Epithelial cell of prostate (primary cell): ENCODE measurements at regions not wholly inside any gene's neighbourhood (a gene's known extent, or its start where the extent isn't known, plus 50 kb on each side); places are given as distances from the start of the nearest gene placed in this dataset.
"Not testable (repeated sequence)": the region's sequence is repeated elsewhere in the genome, so short reads cannot be mapped to it uniquely, and the experiment has no call there.

ENCODE experiments used
- DNase-seq: peaks from one replicate; pipeline ENCODE4 v3.0.0-alpha.2; 2011; ENCODE audit warnings: low read depth, low spot score
- H3K27ac ChIP-seq: fragments of 450-650 bp; 2 replicates; pipeline ENCODE4 v1.5.1; 2017; ENCODE audit warnings: mild to moderate bottlenecking

DNA sequence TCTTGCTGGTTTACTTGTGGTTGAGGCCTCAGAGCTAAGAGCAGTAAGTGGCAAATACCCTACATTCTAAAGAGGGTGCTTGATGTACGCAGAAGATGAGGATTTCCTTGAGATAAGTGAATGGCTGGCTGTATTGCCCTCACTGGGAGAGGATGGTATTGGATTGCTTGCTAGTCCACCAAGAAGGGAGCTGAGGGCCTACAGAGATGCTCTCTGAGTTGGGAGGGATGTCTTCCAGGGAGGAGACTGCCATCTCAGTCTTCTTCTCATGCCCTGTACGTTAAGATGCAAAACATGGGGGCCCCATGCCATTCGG is 669.1 kb downstream of the UTRN start:
- no peak for DNase-seq

DNA sequence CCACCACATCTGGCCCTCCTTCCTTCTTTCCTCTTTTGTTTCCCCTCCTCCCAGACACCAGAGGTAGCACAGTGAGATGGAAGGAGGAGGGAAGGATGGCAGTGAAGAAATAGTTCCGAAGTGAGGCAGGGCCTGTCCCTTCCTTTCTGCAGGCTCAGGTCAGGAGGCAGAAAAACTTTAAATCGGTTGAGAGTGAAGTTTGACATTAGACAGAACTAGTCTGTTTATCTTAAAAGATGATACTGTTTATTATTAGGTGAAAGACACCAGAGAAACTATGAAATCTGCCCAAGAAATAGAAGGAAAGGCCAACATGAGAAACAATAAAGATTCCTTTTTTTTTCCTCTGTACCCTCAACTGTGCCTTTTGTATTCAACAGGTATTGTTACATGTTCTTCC is 670.3 kb downstream of the UTRN start:
- H3K27ac ChIP-seq, result no peak overlapping the region
- no peak for DNase-seq

More for the DNA sequence above, 669.1 kb downstream of the UTRN start:
- H3K27ac ChIP-seq, result peak overlapping the region; percentile 23

DNA sequence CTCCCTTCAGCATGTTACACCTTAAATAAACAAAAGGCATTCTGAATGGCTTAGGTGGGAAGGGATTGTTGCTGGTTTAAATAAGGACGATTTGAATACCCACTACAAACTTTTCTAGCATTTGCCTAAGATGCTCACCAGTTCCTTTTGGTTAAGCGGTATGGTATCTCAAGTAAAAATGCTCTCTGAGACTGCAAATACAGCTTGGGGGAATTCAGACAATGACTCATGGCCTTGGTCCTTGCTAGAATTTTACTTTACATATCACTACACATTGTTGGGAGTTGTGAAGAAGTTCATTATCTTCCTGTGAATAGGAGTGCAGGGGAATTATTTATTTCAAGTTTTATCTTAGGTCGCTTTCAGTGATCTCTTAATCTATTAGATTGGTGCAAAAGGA is 670.7 kb downstream of the UTRN start:
- DNase-seq, result no peak
- no peak overlapping the region for H3K27ac ChIP-seq

DNA sequence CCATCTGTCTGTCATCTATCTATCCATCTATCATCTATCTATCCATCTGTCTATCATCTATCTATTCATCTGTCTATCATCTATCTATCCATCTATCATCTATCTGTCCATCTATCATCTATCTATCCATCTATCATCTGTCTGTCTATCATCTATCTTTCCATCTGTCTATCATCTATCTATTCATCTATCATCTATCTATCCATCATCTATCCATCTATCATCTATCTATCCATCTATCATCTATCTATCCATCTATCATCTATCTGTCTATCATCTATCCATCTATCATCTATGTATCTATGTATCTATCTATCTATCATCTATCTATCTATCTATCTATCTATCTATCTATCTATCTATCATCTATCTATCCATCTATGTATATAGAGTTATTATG is 671.6 kb downstream of the UTRN start:
- not testable (repeated sequence) for DNase-seq

DNA sequence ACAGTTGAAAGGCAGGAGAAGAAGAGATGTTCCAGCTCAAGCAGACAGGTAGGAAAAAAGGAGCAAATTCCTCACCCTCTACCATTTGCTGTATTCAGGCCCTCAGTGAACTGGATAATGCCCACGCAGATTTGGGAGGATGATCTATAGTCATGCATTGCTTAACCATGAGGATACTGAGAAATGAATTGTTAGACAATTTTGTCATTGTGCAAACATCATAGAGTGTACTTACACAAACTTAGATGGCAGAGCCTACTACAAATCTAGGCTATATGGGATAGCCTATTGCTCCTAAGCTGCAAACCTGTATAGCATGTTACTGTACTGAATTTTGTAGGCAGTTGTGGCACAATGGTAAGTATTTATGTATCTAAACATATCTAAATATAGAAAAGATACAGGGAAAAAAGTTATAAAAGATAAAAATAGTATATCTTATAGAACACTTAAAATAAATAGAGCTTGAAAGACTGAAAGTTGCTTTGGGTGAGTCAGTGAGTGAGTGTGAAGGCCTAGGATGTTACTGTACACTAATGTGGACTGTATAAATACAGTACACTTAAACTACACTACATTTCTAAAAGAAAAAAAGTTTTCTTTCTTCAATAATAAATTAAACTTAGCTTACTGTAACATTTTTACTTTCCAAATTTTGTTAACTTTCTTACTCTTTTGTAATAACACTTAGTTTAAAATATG is 672.3 kb downstream of the UTRN start:
- no peak for DNase-seq
- no peak overlapping the region for H3K27ac ChIP-seq

More for the DNA sequence above, 671.6 kb downstream of the UTRN start:
- H3K27ac ChIP-seq, result not testable (repeated sequence)

DNA sequence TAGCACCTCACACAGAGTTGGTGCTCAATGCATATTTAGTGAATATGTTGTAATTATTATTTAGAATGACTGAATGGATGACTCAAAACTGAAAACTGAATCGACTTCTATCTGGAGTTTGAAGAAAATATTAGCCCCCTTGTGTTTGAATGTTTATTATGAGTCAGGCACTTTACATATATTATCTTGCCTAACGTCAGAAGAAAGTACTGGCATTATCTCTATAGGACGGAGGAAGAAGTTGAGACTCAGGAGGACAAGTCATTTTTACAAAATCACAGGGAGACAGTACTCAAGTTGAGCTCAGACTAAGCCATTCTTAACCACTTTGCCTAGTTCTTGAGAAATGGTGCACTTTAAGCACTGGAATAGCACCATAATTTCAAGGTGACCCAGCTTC is 684.0 kb downstream of the UTRN start:
- H3K27ac ChIP-seq, result no peak overlapping the region
- no peak for DNase-seq

DNA sequence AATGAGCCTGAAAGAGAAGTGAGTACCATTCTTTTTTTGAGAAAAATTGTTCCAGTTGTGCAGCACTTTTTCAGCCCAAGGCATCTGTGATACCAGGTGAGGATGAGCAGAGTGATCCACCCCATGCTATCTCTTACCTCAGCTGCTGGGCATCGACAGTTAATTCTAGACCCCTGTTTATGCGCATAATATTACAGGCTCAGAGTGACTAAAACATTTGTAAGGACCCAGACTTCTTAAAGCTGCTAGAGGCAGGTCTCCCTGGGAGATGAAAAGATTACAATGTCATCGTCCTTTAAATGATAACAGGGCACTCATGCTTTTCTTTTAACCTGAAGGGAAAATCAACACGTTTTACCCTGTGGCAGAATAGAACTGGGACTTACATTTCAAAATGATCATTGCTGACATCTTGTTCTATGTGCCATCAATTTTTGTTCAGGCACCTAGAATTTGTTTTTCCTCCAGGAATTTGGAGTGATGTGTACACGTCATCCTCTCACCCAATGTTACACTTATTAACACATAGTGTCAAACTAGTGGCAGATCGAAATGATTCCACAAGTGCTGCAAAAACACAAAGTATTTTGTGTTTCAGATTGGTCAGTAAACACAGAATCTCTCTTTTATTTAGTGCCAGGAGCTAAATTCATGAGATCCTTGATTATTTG is 684.6 kb downstream of the UTRN start:
- DNase-seq, result no peak

DNA sequence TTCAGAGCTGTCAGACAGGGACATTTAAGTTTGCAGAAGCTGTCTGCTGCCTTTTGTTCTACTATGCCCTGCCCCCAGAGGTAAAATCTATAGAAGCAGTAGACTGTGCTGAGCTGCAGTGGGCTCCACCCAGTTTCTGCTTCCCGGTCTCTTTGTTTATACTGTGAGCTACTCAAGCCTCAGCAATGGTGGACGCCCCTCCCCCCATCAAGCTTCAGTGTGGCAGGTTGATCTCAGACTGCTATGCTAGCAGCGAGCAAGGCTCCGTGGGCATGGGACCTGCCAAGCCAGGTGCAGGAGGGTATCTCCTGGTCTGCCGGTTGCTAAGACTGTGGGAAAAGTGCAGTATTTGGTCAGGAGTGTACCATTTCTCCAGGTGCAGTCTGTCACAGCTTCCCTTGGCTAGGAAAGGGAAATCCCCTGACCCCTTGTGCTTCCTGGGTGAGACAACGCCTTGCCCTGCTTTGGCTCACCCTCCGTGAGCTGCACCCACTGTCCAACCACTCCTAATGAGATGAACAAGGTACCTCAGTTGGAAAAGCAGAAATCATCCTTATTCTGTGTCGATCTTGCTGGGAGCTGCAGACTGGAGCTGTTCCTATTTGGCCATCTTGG is 692.2 kb downstream of the UTRN start:
- DNase-seq, H3K27ac ChIP-seq: not testable (repeated sequence)

More for the DNA sequence above, 684.6 kb downstream of the UTRN start:
- H3K27ac ChIP-seq, result no peak overlapping the region

DNA sequence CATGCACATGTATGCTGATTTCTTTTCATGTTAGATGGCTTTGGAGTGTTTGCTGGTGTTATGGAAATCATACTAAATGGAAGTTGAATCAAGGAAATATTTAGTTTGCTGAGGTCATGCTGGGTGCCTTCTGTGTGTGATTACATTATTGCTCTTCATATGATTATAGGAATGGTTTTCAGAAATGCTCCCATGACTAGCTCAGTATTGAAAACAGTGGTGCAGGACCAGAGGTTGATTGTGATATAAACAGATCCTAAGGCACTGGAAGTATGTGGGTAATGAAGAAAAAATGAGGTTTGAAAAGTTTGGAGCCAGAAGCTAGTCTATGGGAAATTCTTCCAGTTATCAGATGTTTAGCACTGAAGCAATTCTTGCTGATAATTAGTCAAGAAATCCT is 693.1 kb downstream of the UTRN start:
- no peak for DNase-seq
- no peak overlapping the region for H3K27ac ChIP-seq

DNA sequence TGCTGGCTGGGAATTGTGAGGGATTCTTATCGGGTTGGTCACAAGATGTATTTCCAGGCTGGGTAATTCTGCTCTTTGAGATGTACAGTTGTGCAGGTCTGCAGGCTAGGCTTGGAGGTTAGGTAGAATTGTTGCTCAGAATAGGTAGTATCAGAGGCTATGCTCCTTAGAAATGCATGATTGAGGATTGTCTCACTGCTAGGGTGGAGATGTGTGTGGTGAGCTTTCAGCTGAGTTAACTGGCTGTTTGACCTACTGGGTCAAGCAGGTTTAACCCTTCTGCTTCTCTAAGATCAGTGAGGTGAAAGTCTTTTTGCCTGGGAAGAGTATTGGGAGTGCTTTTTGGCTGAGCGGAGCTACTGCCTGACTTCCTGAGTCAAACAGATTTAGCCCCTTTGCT is 701.1 kb downstream of the UTRN start:
- no peak overlapping the region for H3K27ac ChIP-seq
- DNase-seq, result no peak

DNA sequence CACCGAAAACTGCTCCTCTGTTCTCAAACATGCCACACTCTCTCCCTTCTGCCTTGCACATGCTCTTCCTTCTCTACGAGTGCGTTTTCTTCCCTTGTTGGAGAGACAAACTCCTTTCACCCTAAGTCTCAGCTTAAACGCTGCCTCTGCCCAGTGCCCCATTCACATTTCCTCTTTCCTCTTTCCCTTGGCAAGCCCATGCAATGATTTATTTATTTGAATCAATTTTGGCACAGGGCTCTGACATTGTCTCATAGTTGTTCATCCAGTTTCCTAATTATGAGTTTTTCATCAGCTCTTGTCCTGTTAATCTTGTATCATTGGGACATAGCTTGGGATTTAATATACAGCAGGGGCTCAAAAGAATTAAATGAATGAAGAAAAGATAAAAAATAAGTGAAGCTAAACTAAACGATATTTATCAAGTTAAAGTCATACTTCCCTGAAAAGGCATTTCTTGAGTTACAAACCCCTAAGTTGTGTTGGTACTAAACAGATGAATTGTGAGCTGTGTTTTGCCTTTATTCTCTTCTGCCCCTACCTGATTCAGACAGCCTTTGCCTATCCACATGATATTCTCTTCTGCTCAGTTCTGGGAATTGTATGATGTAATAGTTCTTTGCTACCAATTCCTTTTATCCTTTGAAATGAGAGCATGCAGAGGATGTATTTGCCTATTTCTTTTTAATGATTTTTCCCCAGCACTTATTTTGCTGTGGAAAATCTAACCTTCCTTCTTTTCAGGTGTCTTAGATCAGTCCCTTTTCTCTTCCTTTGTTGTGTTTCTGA is 704.4 kb downstream of the UTRN start:
- no peak overlapping the region for H3K27ac ChIP-seq
- DNase-seq, result peak; percentile 12

DNA sequence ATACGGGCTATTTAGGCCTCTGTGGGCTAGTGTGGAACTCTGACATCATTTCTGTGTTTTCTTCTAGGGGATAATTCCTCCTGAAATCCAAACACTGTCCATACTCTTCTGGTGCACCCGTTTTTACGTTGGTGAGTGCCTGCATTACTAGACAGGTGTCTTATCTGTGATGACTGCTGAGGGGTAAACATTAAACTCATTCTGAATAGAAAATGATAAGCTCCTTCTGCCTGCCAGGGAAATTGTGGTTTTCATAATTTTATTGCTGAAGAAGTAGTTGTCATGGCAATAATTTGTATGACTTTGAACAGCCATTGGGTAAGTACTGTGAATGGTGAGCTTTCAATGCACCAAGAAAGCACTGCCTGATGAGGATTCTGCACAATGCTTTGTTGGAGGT is 705.6 kb downstream of the UTRN start:
- no peak for DNase-seq
- no peak overlapping the region for H3K27ac ChIP-seq

DNA sequence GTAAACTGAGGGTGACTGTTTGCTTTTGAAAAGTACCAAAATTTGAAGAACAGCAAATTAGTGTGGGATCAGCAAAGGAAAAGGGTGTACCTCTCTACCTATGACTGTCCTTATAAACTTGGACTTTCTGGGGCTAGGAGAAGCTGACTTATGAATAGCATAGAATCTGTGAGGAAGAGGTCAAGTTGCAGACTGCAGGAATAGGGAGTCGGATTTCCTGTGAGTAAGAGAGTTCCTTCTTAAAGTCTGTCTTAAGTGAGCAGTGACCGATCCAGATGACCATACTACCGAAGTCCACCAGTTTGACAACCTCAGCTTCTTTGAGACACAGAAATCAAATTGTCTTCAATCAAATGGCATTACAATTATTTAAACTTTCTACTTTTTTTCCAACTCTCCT is 708.7 kb downstream of the UTRN start:
- DNase-seq, result no peak
- H3K27ac ChIP-seq, result no peak overlapping the region

DNA sequence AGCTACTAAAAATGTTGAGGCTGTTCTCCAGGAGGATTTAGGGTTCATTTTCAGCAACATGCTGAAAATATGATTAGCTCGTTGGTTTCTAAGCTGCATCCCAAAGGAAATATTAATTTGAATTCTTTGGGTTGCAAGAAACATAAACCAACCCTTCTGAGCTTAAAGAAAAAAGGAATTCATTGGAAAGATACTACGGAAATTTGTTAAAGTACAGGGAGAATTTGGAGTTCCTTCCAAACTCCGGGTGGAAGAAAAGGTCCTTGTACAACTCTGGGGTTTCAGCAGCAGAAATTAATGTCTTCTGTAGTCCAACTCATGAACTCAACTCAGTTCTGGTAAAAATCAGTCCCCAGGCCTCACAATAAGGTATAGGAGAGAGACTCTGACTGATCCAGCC is 712.9 kb downstream of the UTRN start:
- DNase-seq, result no peak

DNA sequence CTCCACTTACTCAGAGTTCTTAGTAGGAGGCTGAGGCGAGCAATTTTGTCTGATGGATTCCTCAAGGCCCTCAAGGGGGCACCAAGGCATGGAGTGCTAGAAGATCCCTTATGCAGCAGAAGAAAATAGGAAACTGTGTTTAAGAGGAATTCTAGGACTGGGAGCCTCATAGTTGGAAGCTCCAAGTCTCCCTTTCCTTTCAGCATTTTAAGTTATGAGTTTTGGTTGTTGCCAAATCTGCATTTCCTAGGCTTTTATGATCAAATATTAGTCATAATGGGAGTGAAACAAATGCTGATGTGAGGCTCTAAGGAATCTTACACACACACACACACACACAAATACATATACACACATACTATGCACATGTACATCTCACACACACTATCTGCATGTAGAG is 714.0 kb downstream of the UTRN start:
- no peak overlapping the region for H3K27ac ChIP-seq
- DNase-seq, result no peak

More for the DNA sequence above, 712.9 kb downstream of the UTRN start:
- H3K27ac ChIP-seq, result no peak overlapping the region

DNA sequence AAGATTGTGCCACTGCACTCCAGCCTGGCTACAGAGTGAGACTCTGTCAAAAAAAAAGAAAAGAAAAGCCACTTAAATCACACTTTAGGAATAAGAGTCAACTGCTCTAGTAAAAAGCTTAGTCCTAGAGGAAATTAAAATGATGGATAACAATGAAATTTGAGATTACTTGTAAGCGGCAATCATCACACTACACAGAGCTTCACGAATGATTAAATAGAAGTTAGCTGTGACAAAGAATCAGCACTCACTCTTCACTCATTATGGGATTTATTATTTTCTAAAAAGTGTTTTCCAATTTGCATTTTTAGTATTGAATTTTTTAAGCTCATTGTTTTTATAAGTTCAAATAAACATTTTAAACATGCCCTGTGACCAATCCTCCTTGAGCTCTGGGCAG is 718.0 kb downstream of the UTRN start:
- H3K27ac ChIP-seq, result no peak overlapping the region
- no peak for DNase-seq

DNA sequence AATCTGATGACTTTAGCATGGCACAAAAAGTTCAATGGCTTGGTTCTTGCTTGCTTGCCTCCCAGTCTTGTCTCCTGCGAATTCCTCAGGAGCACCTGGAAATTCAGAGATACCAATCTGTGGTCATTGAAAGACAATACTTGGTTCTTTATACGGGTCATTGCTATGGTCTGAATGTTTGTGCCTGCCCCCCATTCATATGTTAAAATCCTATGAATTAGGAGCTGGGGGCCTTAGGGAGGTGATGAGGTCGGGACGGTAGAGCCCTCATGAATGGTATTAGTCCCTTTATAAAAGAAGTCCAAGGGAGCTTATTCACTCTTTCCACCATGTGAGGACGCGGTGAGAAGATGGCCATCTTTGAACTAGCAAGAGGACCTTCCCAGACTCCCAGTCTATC is 721.8 kb downstream of the UTRN start:
- no peak overlapping the region for H3K27ac ChIP-seq
- DNase-seq, result no peak

DNA sequence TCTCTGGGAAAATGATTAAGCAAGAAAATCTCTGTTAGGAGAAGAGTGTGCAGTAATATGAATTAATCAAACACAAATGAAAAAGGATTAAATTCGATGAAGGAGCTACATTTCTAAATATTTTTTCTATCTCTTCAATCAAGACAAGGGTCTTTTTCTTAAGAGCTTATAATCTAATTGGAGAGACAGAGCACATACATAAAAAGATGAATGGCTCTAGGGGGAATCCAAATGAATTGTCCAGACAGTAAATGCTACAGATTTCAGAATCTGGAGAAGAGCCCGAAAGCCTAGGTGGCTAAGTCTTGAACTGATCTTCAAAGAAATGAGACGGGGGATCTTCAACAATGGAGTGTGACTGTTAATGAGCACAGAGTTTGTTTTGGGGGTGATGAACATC is 723.6 kb downstream of the UTRN start:
- H3K27ac ChIP-seq, result no peak overlapping the region
- DNase-seq, result no peak

DNA sequence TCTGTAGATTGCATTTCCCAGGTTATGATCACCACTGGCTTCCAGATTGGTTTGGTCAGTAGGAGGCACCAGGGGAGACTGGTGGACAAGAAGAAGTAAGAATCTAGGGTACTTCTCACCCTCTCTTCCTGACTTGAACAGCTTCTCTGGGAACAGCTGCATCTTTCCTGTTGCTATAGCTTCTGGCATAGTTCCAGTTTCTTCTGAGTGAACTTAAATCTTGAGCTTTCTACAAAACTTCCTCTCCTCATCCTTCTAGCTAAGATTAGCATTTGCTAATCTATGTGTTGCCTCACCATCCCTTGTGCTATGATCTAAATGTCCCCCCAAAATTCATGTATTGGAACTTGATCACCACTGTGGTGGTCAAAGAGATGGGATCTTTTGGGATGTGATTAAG is 724.6 kb downstream of the UTRN start:
- DNase-seq, result no peak
- H3K27ac ChIP-seq, result no peak overlapping the region

DNA sequence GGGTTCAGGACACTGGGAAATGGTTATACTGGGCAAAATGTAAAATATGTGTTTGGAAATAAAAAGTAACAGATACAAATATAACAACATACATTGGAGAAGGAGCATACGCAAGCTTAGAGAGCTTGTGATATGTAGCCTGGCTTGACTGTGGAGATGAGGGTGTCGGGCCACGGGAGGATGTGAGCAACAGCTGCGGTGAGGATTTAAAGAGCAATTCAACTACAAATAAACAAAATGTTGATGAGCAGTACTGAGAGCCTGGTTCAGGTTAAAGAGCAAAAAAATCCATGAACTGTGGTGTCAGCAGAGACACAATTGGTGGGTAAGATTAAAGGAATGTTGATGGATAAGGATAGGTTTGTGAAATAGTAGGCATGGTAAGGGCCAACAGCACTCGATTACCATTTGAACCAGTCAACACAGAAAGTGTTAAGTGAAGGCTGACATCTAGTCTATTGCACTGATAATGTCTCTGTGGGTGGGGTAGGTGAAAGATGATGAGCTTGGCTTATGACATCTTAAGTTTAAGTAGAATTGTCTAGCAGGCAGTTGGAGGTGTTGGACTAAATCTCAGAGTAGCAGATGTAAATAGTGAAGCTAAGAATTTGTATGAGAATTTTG is 723.2 kb downstream of the EPM2A start:
- DNase-seq, result no peak
- no peak overlapping the region for H3K27ac ChIP-seq
